Endothelial cell of umbilical vein (primary cell): ENCODE measurements at regions not wholly inside any gene's neighbourhood (a gene's known extent, or its start where the extent isn't known, plus 50 kb on each side); places are given as distances from the start of the nearest gene placed in this dataset.

Experiments
- BruUV-seq: library from RNA; stranded (reverse); fragments of 400-500 nt; replicated peaks from 2 replicates; lab custom pipeline; 2021; lab: Mats Ljungman, UMichigan
- CTCF ChIA-PET: fragments of 300-600, 350-600 bp; sonication (Branson Sonifier 250); formaldehyde crosslinking; loops from one replicate; lab custom pipeline; 2021; ENCODE audit warnings: antibody characterized with exemption, inconsistent platforms; lab: Charles Lee
- POLR2A ChIA-PET: fragments of 300-600, 350-600 bp; sonication (Branson Sonifier 250); formaldehyde crosslinking; loops from one replicate; lab custom pipeline; 2021; ENCODE audit warnings: antibody characterized with exemption, inconsistent platforms; lab: Charles Lee
- DNase-seq: peaks from one replicate; pipeline ENCODE4 v3.0.0-alpha.2; 2011; ENCODE audit warnings: low read depth, low spot score
- FAIRE-seq: peaks from 2 replicates; lab custom pipeline; 2011; peaks lifted over from hg19 to GRCh38; lab: Jason Lieb, UNC
- H2AFZ ChIP-seq: 2 replicates; pipeline ENCODE4 v1.6.0; 2012; ENCODE audit warnings: low read depth, low read length, control low read depth, inconsistent platforms
- H3K27ac ChIP-seq: 2 replicates; pipeline ENCODE4 v1.5.1; 2011; ENCODE audit warnings: low read depth, mild to moderate bottlenecking, control low read depth, low read length, moderate library complexity; ENCODE audit not compliant: insufficient read depth
- H3K27me3 ChIP-seq, 2 experiments: 2 replicates each; pipeline versions ENCODE4 v1.6.0 to v1.6.1; 2011; ENCODE audit warnings: low read length in 2 of 2, mixed read lengths in 1 of 2; ENCODE audit not compliant: control insufficient read depth in 2 of 2, insufficient read depth in 2 of 2
- H3K36me3 ChIP-seq, 2 experiments: 2 replicates in 1 of 2; 3 replicates in 1 of 2; pipeline ENCODE4 v1.5.1; 2011; ENCODE audit warnings: low read length in 2 of 2, mild to moderate bottlenecking in 1 of 2, moderate library complexity in 1 of 2; ENCODE audit not compliant: control insufficient read depth in 2 of 2, insufficient read depth in 2 of 2; ENCODE audit errors: extremely low read depth in 1 of 2
- H3K4me1 ChIP-seq: 3 replicates; pipeline ENCODE4 v1.5.1; 2011; ENCODE audit warnings: mild to moderate bottlenecking, low read length; ENCODE audit not compliant: control insufficient read depth, insufficient read depth; ENCODE audit errors: extremely low read depth
- H3K4me2 ChIP-seq: 2 replicates; pipeline ENCODE4 v1.6.1; 2011; ENCODE audit warnings: low read length, control low read depth, mixed read lengths; ENCODE audit not compliant: insufficient read depth
- H3K4me3 ChIP-seq, 3 experiments: fragments of 200-600 bp in 1 of 3; sonication (generic), shearing (Covaris generic) in 1 of 3; replicated peaks in 1 of 3; 2 replicates each; pipeline ENCODE4 v1.5.1; 2011 to 2016; ENCODE audit warnings: control low read depth in 3 of 3, low read length in 3 of 3, mild to moderate bottlenecking in 2 of 3, inconsistent platforms in 1 of 3, low read depth in 1 of 3, moderate library complexity in 1 of 3; ENCODE audit not compliant: insufficient read depth in 1 of 3
- H3K79me2 ChIP-seq: 2 replicates; pipeline ENCODE4 v1.6.0; 2012; ENCODE audit warnings: low read length, inconsistent platforms; ENCODE audit not compliant: control insufficient read depth, insufficient read depth
- H3K9ac ChIP-seq: replicated peaks from 2 replicates; pipeline ENCODE3; 2011; ENCODE audit warnings: low read length, control low read depth; ENCODE audit not compliant: insufficient read depth; ENCODE audit errors: extremely low read depth
- H3K9me1 ChIP-seq: replicated peaks from 3 replicates; pipeline ENCODE4 v1.6.0; 2011; ENCODE audit warnings: mild to moderate bottlenecking, low read length; ENCODE audit not compliant: control insufficient read depth, insufficient read depth; ENCODE audit errors: extremely low read depth
- H3K9me3 ChIP-seq: replicated peaks from 2 replicates; pipeline ENCODE4 v1.5.1; 2012; ENCODE audit warnings: low read length, inconsistent platforms; ENCODE audit not compliant: control insufficient read depth, insufficient read depth
- H4K20me1 ChIP-seq: replicated peaks from 2 replicates; pipeline ENCODE3; 2011; ENCODE audit warnings: mild to moderate bottlenecking, low read length; ENCODE audit not compliant: control insufficient read depth, insufficient read depth; ENCODE audit errors: extremely low read depth
- CTCF ChIP-seq, 2 donors: IDR thresholded peaks; 1 replicate in 1 of 2; 2 replicates in 1 of 2; pipeline ENCODE4 v1.5.1; 2011; ENCODE audit warnings: low read length in 2 of 2, mild to moderate bottlenecking in 2 of 2, moderate library complexity in 2 of 2, control low read depth in 1 of 2, inconsistent platforms in 1 of 2, low read depth in 1 of 2; ENCODE audit not compliant: insufficient read depth in 1 of 2; ENCODE audit errors: extremely low read depth in 1 of 2
- EZH2 ChIP-seq: IDR thresholded peaks from 2 replicates; pipeline ENCODE4 v1.6.1; 2012; ENCODE audit warnings: borderline replicate concordance, low read depth, mild to moderate bottlenecking, moderate library complexity, low read length, inconsistent platforms; ENCODE audit not compliant: severe bottlenecking
- FOS ChIP-seq: IDR thresholded peaks from 2 replicates; pipeline ENCODE4 v1.6.1; 2011; ENCODE audit warnings: mild to moderate bottlenecking, low read length, moderate library complexity, borderline replicate concordance; ENCODE audit not compliant: insufficient read depth
- GATA2 ChIP-seq: IDR thresholded peaks from 2 replicates; pipeline ENCODE4 v1.7.0; 2011; ENCODE audit warnings: low read depth, mild to moderate bottlenecking, moderate library complexity, mixed read lengths, low read length; ENCODE audit not compliant: insufficient read length, insufficient read depth
- JUN ChIP-seq: IDR thresholded peaks from 2 replicates; pipeline ENCODE4 v1.6.1; 2011; ENCODE audit warnings: borderline replicate concordance, low read depth; ENCODE audit not compliant: insufficient read length, insufficient read depth
- MAX ChIP-seq: IDR thresholded peaks from 2 replicates; pipeline ENCODE4 v1.6.1; 2011; ENCODE audit not compliant: insufficient read depth, insufficient read length
- POLR2AphosphoS5 ChIP-seq: IDR thresholded peaks from 2 replicates; pipeline ENCODE4 v1.6.1; 2012; ENCODE audit warnings: low read depth, mild to moderate bottlenecking, control low read depth, low read length, moderate library complexity; ENCODE audit not compliant: insufficient read depth
- dilution Hi-C: fragments of 300-500 bp; cut with MboI; formaldehyde crosslinking; loops from one replicate; pipeline ENCODE4 v1.15.0; 2019; ENCODE audit warnings: low sequenced_read_pairs; ENCODE audit not compliant: extremely low pct_ligation_motif_present
- intact Hi-C: fragments of 100-400 bp; cut with micrococcal nuclease; formaldehyde crosslinking; loops from one replicate; pipeline ENCODE4 v1.10.0; 2022

GRCh38 chr9:118163751-118164150 lies 459.5 kb downstream of the TLR4 start:
- dilution Hi-C loops (no loop called here), intact Hi-C loops (no loop called here)
- H3K27me3 ChIP-seq, result no peaks in the 10 kb centered on the region
- BruUV-seq, result no TSS peak
- H3K4me1 ChIP-seq, result no peaks in the 10 kb centered on the region
- no peaks in the 10 kb centered on the region for H3K9me3 ChIP-seq
- H3K9me1 ChIP-seq, result no peaks in the 10 kb centered on the region
- no peak for TF ChIP-seq CTCF (IDR thresholded peaks at IDR 0.05; ENCODE audit: extremely low read depth in 1 of 2, insufficient read depth in 1 of 2, low read depth in 1 of 2, low read length in 2 of 2)
- TF ChIP-seq MAX, result no peak
- no peak for TF ChIP-seq JUN
- TF ChIP-seq POLR2AphosphoS5, result no peak
- H3K27ac ChIP-seq, result no peak overlapping the region
- ChIA-PET CTCF (no interaction called here), POLR2A (no interaction called here)
- no peak for DNase-seq
- FAIRE-seq, result no peak
- H2AFZ ChIP-seq, result no peak overlapping the region
- H3K9ac ChIP-seq, result no peak overlapping the region
- H3K4me2 ChIP-seq, result no peak overlapping the region
- H3K4me3 ChIP-seq, result no peak overlapping the region
- no peaks in the 10 kb centered on the region for H4K20me1 ChIP-seq
- no peaks in the 10 kb centered on the region for H3K36me3 ChIP-seq
- H3K79me2 ChIP-seq, result no peaks in the 10 kb centered on the region

GRCh38 chr9:118165451-118165850 lies 461.2 kb downstream of the TLR4 start:
- Histone ChIP-seq H3K79me2 (no peaks in the 10 kb centered on the region), H3K27me3 (no peaks in the 10 kb centered on the region), H3K9me3 (no peaks in the 10 kb centered on the region), H3K4me1 (no peaks in the 10 kb centered on the region), H3K4me2 (no peak overlapping the region), H3K9ac (no peak overlapping the region), H3K27ac (no peak overlapping the region), H2AFZ (no peak overlapping the region), H3K36me3 (no peaks in the 10 kb centered on the region), H3K9me1 (no peaks in the 10 kb centered on the region), H4K20me1 (no peaks in the 10 kb centered on the region), H3K4me3 (no peak overlapping the region)
- no peak for FAIRE-seq
- intact Hi-C loops (no loop called here), dilution Hi-C loops (no loop called here)
- DNase-seq, result no peak
- ChIA-PET POLR2A (no interaction called here), CTCF (no interaction called here)
- BruUV-seq, result no TSS peak
- TF ChIP-seq EZH2 (no peak), JUN (no peak), FOS (no peak), GATA2 (no peak), POLR2AphosphoS5 (no peak)
